ENCODE measurements at regions not wholly inside any gene's neighbourhood (a gene's known extent, or its start where the extent isn't known, plus 50 kb on each side); places are given as distances from the start of the nearest gene placed in this dataset.

DNA sequence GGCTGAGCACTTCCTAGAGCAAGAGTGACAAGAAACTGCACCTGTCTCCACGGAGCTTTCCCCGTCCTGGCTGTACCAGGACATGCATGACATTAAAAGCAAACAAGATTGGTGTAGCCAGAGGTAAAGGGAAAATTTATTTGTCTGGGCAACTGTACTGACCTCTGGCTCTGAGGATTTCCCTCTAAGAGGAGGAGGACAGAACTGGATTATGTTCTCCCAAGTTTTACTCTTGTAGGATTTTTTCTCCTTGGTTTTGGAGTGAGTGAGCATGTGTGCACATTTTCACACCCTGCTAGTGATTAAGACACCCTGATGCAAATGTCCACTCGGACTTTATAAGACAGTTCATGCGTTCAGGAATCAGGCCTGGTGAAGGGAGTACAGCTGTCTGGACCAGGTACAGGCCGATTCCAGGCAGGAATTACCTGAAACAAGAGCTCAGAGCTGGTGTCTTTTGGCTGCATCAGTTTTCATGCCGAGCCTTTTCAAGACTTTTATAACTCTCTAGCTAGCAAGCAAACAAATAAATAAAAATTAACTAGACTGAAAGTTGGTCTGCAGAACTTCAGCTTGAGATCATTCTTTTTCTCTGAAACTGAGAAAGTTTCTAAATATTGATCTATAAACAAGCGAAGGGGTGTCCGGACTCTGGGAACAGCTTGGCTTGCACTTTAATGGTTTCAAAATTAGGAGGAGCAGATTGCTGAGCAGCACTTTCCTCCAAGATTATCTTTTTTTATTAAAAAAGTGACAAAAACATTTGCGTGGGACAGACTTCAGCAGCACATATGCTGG is 51.3 kb upstream of the SPRY1 start:
- Histone ChIP-seq H3K27ac (no peak overlapping the region), H3K4me3 (no peak overlapping the region), H3K9me3 (replicated peaks in 1 of 3) (no peaks in the 10 kb centered on the region), H3K36me3 (replicated peaks in 1 of 2) (no peaks in the 10 kb centered on the region), H3K27me3 (no peaks in the 10 kb centered on the region), H3K4me1 (replicated peaks in 1 of 2) (no peaks in the 10 kb centered on the region)
- intact Hi-C loops (cut with DNase I), result no loop called here
- 70 to 74% (median 71%) methylated on average over 9 of the region's 9 CpGs for WGBS, 4 donors
- TF ChIP-seq POLR2A (IDR thresholded peaks at IDR 0.05), result no peak
- TF ChIP-seq, protein P1, sequence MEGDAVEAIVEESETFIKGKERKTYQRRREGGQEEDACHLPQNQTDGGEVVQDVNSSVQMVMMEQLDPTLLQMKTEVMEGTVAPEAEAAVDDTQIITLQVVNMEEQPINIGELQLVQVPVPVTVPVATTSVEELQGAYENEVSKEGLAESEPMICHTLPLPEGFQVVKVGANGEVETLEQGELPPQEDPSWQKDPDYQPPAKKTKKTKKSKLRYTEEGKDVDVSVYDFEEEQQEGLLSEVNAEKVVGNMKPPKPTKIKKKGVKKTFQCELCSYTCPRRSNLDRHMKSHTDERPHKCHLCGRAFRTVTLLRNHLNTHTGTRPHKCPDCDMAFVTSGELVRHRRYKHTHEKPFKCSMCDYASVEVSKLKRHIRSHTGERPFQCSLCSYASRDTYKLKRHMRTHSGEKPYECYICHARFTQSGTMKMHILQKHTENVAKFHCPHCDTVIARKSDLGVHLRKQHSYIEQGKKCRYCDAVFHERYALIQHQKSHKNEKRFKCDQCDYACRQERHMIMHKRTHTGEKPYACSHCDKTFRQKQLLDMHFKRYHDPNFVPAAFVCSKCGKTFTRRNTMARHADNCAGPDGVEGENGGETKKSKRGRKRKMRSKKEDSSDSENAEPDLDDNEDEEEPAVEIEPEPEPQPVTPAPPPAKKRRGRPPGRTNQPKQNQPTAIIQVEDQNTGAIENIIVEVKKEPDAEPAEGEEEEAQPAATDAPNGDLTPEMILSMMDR (IDR thresholded peaks at IDR 0.05), result no peak
- no peak for DNase-seq

DNA sequence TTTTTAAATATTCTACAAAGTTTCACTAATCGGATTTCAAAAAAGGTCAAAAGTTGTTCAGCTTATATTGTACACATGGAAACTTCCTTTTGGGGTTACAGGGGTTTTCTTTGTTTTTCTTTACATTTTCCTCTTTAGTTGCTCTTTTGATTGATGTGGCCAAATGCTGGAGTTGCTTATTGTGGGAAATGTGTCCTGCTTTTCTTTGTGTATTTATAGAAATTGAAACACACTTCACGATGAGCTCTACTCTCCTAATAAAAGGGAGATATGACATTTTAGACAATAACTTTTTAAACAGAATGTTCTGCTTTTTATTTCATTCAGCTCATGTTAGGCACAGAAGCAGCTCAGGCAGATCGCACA is 50.7 kb upstream of the SPRY1 start:
- H3K4me3 ChIP-seq, result no peak overlapping the region
- no peaks in the 10 kb centered on the region for H3K4me1 ChIP-seq (replicated peaks in 1 of 2)
- intact Hi-C loops (cut with DNase I), result no loop called here
- H3K9me3 ChIP-seq (replicated peaks in 1 of 3), result no peaks in the 10 kb centered on the region
- no peak for DNase-seq
- H3K36me3 ChIP-seq (replicated peaks in 1 of 2), result no peaks in the 10 kb centered on the region
- H3K27me3 ChIP-seq, result no peaks in the 10 kb centered on the region
- H3K27ac ChIP-seq, result no peak overlapping the region
- TF ChIP-seq, protein P1 (IDR thresholded peaks at IDR 0.05), result no peak
- no peak for TF ChIP-seq POLR2A (IDR thresholded peaks at IDR 0.05)
- 58 to 70% (median 64%) methylated on average over 3 of the region's 3 CpGs for WGBS, 4 donors

DNA sequence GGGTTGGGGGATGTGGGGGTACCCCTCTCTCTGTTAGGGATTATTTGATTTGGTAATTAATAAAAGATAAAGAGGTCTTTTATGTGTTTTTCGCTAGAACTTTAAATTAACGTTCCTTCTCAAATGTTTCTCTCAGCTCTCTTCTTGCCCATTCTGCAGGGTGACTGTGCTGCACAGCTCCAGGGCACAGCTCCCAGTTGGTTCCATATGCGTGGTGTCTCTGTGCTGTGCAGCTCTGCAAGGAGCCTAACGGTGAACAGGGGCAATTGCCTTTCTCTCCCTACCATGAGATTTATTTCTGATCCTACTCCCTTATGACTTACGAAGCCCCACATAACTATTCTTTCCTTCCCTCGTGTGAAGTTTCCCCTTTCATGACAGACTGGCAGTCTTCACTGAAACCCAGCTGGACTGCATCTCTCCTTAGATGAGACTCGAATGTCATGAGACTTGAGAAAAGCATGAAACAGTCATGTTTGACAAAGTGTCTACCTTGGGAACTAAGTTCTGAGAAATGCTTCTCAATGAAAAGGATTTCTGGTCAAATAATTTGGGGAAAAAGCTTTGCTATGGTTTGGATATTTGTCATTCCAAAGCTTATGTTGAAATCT is 50.2 kb upstream of the SPRY1 start:
- H3K27me3 ChIP-seq, result no peaks in the 10 kb centered on the region
- intact Hi-C loops (cut with DNase I), result no loop called here
- no peak for DNase-seq
- no peaks in the 10 kb centered on the region for H3K9me3 ChIP-seq (replicated peaks in 1 of 3)
- WGBS, 4 donors, result 54 to 70% (median 63%) methylated on average over 7 of the region's 7 CpGs
- H3K27ac ChIP-seq, result no peak overlapping the region
- H3K36me3 ChIP-seq (replicated peaks in 1 of 2), result no peaks in the 10 kb centered on the region
- H3K4me3 ChIP-seq, result no peak overlapping the region
- TF ChIP-seq, protein P1 (IDR thresholded peaks at IDR 0.05), result no peak
- no peak for TF ChIP-seq POLR2A (IDR thresholded peaks at IDR 0.05)
- no peaks in the 10 kb centered on the region for H3K4me1 ChIP-seq (replicated peaks in 1 of 2)

Small RNA genes lying in the stretch of these regions (small RNA-seq; reads per million reads assigned to genes)
- 0 reads per million in 2 donors for gene AC026402.1

Data from adrenal gland (tissue), 9 donors.